Omental fat pad (tissue), 3 donors: ENCODE measurements at regions not wholly inside any gene's neighbourhood (a gene's known extent, or its start where the extent isn't known, plus 50 kb on each side); places are given as distances from the start of the nearest gene placed in this dataset.

Source experiments
- ATAC-seq: fragments of 150-250 bp; one replicate; pipeline ENCODE4 v1.9.1; 2016; ENCODE audit warnings: mild to moderate bottlenecking, moderate library complexity; ENCODE audit not compliant: low FRiP score
- DNase-seq: peaks from one replicate; pipeline ENCODE4 v3.0.0-alpha.2; 2019; ENCODE audit warnings: low spot score
- CTCF ChIP-seq, 3 donors: fragments of 450-650 bp; IDR thresholded peaks; one replicate each; pipeline ENCODE4 v1.5.1; 2016 to 2017; ENCODE audit warnings: antibody characterized with exemption in 3 of 3, mild to moderate bottlenecking in 3 of 3, moderate library complexity in 2 of 3

- TF ChIP-seq CTCF (IDR thresholded peaks at IDR 0.05) = no peak
- DNase-seq (no peak), ATAC-seq (no peak)
Observed at GRCh38 chr6:87829622-87830121, 127.6 kb upstream of the AKIRIN2 start.

GRCh38 chr6:87828044-87828443 lies 126.0 kb upstream of the AKIRIN2 start:
- no peak for ATAC-seq
- no peak for DNase-seq
- no peak for TF ChIP-seq CTCF (IDR thresholded peaks at IDR 0.05)

- ATAC-seq = no peak
- no peak for TF ChIP-seq CTCF (IDR thresholded peaks at IDR 0.05)
- DNase-seq = no peak
Observed at GRCh38 chr6:87827346-87827745, 125.3 kb upstream of the AKIRIN2 start.

GRCh38 chr6:87826424-87826823 lies 124.4 kb upstream of the AKIRIN2 start:
- ATAC-seq (no peak), DNase-seq (no peak)

GRCh38 chr6:87825821-87826221 lies 123.8 kb upstream of the AKIRIN2 start:
- no peak for ATAC-seq
- TF ChIP-seq CTCF (IDR thresholded peaks at IDR 0.05) = no peak
- no peak for DNase-seq

More at GRCh38 chr6:87826424-87826823, 124.4 kb upstream of the AKIRIN2 start:
- no peak for TF ChIP-seq CTCF (IDR thresholded peaks at IDR 0.05)

- DNase-seq = no peak
- no peak for ATAC-seq
- TF ChIP-seq CTCF (IDR thresholded peaks at IDR 0.05) = no peak
Observed at GRCh38 chr6:87824958-87825491, 123.0 kb upstream of the AKIRIN2 start.

GRCh38 chr6:87822011-87822410 lies 120.0 kb upstream of the AKIRIN2 start:
- TF ChIP-seq CTCF (IDR thresholded peaks at IDR 0.05) = no peak
- DNase-seq (no peak), ATAC-seq (no peak)
